Esophagus squamous epithelium (tissue), 5 donors: ENCODE measurements at regions not wholly inside any gene's neighbourhood (a gene's known extent, or its start where the extent isn't known, plus 50 kb on each side); places are given as distances from the start of the nearest gene placed in this dataset.
A peak's percentile ranks its signal among the peaks of the same experiment; 100 is the strongest.

Experiments
- DNase-seq: peaks from one replicate; lab custom pipeline; 2025; lab: John Stamatoyannopoulos, UW
- H3K27ac ChIP-seq, 4 donors: fragments of 200-600 bp; sonication (generic); one replicate each; pipeline ENCODE4 v1.5.1; 2016 to 2019; ENCODE audit warnings: mild to moderate bottlenecking in 1 of 4
- H3K27me3 ChIP-seq, 4 donors: fragments of 200-600 bp; sonication (generic); 1 replicate in 3 of 4; 2 replicates in 1 of 4; pipeline versions ENCODE4 v1.5.1 to v1.6.0; 2017 to 2021; ENCODE audit warnings: antibody characterized with exemption in 1 of 4
- H3K36me3 ChIP-seq, 3 donors: fragments of 200-600 bp; sonication (generic); one replicate each; pipeline ENCODE4 v1.5.1; 2016 to 2019
- H3K4me1 ChIP-seq, 3 donors: fragments of 200-600 bp; sonication (generic); one replicate each; pipeline ENCODE4 v1.5.1; 2017 to 2019
- H3K4me3 ChIP-seq, 4 donors: fragments of 200-600 bp; sonication (generic); 1 replicate in 3 of 4; 2 replicates in 1 of 4; pipeline ENCODE4 v1.5.1; 2016 to 2019; ENCODE audit warnings: mild to moderate bottlenecking in 2 of 4, moderate library complexity in 1 of 4
- H3K9me3 ChIP-seq, 3 donors: fragments of 200-600 bp; sonication (generic); one replicate each; pipeline ENCODE4 v1.5.1; 2016 to 2019
- CTCF ChIP-seq, 6 experiments: fragments of 450-650 bp in 4 of 6; fragments of 200-600 bp in 2 of 6; sonication (generic) in 2 of 6; IDR thresholded peaks; one replicate each; pipeline ENCODE4 v1.5.1; 2016 to 2019; ENCODE audit warnings: antibody characterized with exemption in 6 of 6, mild to moderate bottlenecking in 4 of 6, moderate library complexity in 4 of 6
- POLR2A ChIP-seq, 4 donors: fragments of 450-650 bp; IDR thresholded peaks; one replicate each; pipeline ENCODE4 v1.6.1; 2017; ENCODE audit warnings: antibody characterized with exemption in 4 of 4, mild to moderate bottlenecking in 4 of 4, moderate library complexity in 3 of 4
- WGBS, 2 donors: methylation state at CpG; one replicate each; pipeline ENCODE4 v1.1.5; 2018; 5-methylcytosine and 5-hydroxymethylcytosine counted together
- intact Hi-C: fragments of 100-400 bp; cut with DNase I; formaldehyde crosslinking; loops from one replicate; pipeline ENCODE4 v1.15.0; 2022
- donor health status: DM: yes; HTN: yes; CAD: no.

- WGBS, 2 donors, result 26 to 51% methylated on average over 7 to 11 of the region's 11 CpGs
- Histone ChIP-seq H3K36me3 (no peaks in the 10 kb centered on the region), H3K4me3 (no peak overlapping the region), H3K4me1 (peaks cover 0 to 11% (median 7%) of the 10 kb centered on the region in 3 donors), H3K27ac (peak overlapping the region in 1 of 4 donors; percentile 34), H3K27me3 (peaks cover 0 to 15% (median 0%) of the 10 kb centered on the region in 4 donors), H3K9me3 (no peaks in the 10 kb centered on the region)
- DNase-seq, result no peak
- TF ChIP-seq POLR2A (IDR thresholded peaks at IDR 0.05), result no peak
- no peak for TF ChIP-seq CTCF (IDR thresholded peaks at IDR 0.05)
- intact Hi-C loops, result no loop called here
Measured at GRCh38 chr20:52410182-52410647, 218.6 kb upstream of the ZFP64 start.

DNA sequence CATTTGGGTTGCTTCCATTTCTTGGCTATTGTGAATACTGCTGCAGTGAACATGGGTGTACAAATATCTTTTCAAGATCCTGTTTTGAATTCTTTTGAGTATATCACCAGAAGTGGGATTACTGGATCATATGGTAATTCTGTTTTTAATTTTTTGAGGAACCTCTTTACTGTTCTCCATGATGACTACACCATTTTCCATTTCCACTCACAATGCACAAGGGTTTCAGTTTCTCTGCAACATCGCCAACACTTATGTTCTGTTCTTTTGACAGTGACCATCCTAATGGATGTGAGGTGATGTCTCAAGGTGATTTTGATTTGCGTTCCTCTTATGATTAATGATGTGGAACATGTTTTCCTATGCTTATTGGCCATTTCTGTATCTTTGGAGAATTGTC lies 214.4 kb upstream of the ZFP64 start:
- 82 to 85% methylated on average over 2 of the region's 2 CpGs for WGBS, 2 donors
- TF ChIP-seq CTCF (IDR thresholded peaks at IDR 0.05) (no peak), POLR2A (IDR thresholded peaks at IDR 0.05) (no peak)
- peaks cover 0 to 12% (median 10%) of the 10 kb centered on the region in 3 donors for H3K4me1 ChIP-seq
- no peak overlapping the region for H3K4me3 ChIP-seq
- no peaks in the 10 kb centered on the region for H3K36me3 ChIP-seq
- H3K9me3 ChIP-seq, result no peaks in the 10 kb centered on the region
- intact Hi-C loops, result no loop called here
- no peak for DNase-seq
- H3K27ac ChIP-seq, result no peak overlapping the region
- peaks cover 0 to 18% (median 0%) of the 10 kb centered on the region in 4 donors for H3K27me3 ChIP-seq

DNA sequence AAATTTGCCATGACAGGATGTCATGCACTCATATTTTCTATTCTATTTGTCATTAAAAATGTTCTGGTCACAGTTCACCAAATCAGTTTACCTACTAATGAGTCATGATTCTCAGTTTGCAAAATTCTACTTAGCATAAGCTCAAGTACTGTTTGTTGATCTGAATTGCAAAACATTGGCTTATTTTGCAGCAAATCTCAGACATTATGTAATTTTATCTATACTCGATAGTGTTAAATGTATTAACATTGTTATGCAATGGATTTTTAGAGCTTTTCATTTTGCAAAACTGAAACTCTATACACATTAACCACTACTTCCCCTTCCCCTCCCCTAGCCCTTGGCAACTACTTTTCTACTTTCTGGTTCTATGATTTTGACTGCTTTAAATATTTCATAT lies 213.8 kb upstream of the ZFP64 start:
- intact Hi-C loops, result no loop called here
- no peak overlapping the region for H3K27ac ChIP-seq
- 19 to 22% methylated on average over 1 of the region's 1 CpG for WGBS, 2 donors

DNA sequence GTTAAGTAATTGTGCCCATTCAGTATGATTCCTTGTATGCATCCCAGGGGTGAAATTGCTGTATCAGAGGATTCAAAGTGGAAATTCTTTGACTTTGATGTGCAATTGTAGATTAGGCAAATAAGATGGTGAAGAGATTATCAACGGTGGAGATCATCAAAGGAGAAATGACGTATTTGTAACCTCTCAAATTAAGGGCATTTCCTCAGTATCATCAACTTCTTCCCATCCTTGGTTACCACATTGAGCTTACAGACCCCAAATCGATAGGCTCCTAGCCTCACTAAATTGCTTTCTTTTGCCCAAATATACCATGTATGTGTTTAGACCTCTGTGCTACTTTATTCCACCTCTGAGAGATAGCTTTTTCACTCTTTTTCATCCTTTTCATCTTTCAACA lies 213.1 kb upstream of the ZFP64 start:
- TF ChIP-seq POLR2A (IDR thresholded peaks at IDR 0.05), result no peak
- TF ChIP-seq CTCF (IDR thresholded peaks at IDR 0.05), result no peak
- 66 to 70% methylated on average over 3 of the region's 3 CpGs for WGBS, 2 donors
- peaks cover 0 to 12% (median 0%) of the 10 kb centered on the region in 4 donors for H3K27me3 ChIP-seq
- peaks cover 0 to 12% (median 1%) of the 10 kb centered on the region in 3 donors for H3K4me1 ChIP-seq
- DNase-seq, result no peak
- no peaks in the 10 kb centered on the region for H3K36me3 ChIP-seq
- H3K9me3 ChIP-seq, result no peaks in the 10 kb centered on the region
- H3K4me3 ChIP-seq, result no peak overlapping the region
- intact Hi-C loops, result no loop called here
- peak overlapping the region in 1 of 4 donors; percentile 39 for H3K27ac ChIP-seq

More for the DNA sequence above, 213.8 kb upstream of the ZFP64 start:
- no peak for DNase-seq
- H3K27me3 ChIP-seq, result peaks cover 0 to 12% (median 0%) of the 10 kb centered on the region in 4 donors
- H3K36me3 ChIP-seq, result no peaks in the 10 kb centered on the region
- TF ChIP-seq POLR2A (IDR thresholded peaks at IDR 0.05), result no peak
- no peak for TF ChIP-seq CTCF (IDR thresholded peaks at IDR 0.05)
- peaks cover 0 to 12% (median 6%) of the 10 kb centered on the region in 3 donors for H3K4me1 ChIP-seq
- no peak overlapping the region for H3K4me3 ChIP-seq
- H3K9me3 ChIP-seq, result no peaks in the 10 kb centered on the region

DNA sequence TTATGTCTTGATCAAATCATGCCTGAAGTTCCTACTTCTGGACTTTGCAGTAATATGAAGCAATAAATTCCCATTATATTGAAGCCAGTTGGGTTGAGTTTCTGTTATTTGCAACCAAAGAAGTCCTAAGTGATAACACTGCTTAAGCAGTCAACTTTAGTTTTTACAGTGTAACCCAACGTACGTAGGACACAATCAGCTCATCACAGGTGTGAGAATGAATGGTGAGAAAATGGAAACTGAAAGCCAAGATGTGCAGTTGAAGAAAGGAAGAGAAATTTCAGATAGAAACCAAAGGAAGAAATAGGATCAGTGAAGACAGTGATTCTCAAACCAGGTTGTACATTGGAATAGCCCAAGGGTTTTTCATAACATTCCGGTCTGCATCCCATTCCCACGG lies 211.4 kb upstream of the ZFP64 start:
- peaks cover 0 to 9% (median 0%) of the 10 kb centered on the region in 4 donors for H3K27me3 ChIP-seq
- DNase-seq, result no peak
- no peaks in the 10 kb centered on the region for H3K9me3 ChIP-seq
- H3K27ac ChIP-seq, result no peak overlapping the region
- no peaks in the 10 kb centered on the region for H3K36me3 ChIP-seq
- H3K4me3 ChIP-seq, result no peak overlapping the region
- TF ChIP-seq CTCF (IDR thresholded peaks at IDR 0.05) (no peak), POLR2A (IDR thresholded peaks at IDR 0.05) (no peak)
- WGBS, 2 donors, result 78 to 92% methylated on average over 4 of the region's 4 CpGs
- peaks cover 0 to 12% (median 0%) of the 10 kb centered on the region in 3 donors for H3K4me1 ChIP-seq
- intact Hi-C loops, result no loop called here
